Kidney epithelial cell (primary cell): ENCODE measurements at regions not wholly inside any gene's neighbourhood (a gene's known extent, or its start where the extent isn't known, plus 50 kb on each side); places are given as distances from the start of the nearest gene placed in this dataset.

ENCODE experiments used
- DNase-seq: peaks from one replicate; pipeline ENCODE4 v3.0.0-alpha.2; 2010; ENCODE audit warnings: low read depth
- H3K27me3 ChIP-seq: 2 replicates; pipeline ENCODE4 v1.6.0; 2011; ENCODE audit warnings: low read length; ENCODE audit not compliant: control insufficient read depth, insufficient read depth
- H3K36me3 ChIP-seq: 2 replicates; pipeline ENCODE4 v1.5.1; 2011; ENCODE audit warnings: low read length; ENCODE audit not compliant: control insufficient read depth, insufficient read depth
- H3K4me3 ChIP-seq: 2 replicates; pipeline ENCODE4 v1.5.1; 2011; ENCODE audit warnings: low read depth, mild to moderate bottlenecking, control low read depth, low read length
- CTCF ChIP-seq: IDR thresholded peaks from 2 replicates; pipeline ENCODE4 v1.5.1; 2011; ENCODE audit warnings: mild to moderate bottlenecking, moderate library complexity, low read length, control low read depth, inconsistent platforms; ENCODE audit not compliant: insufficient read depth, poor library complexity, severe bottlenecking

- no peak overlapping the region for H3K4me3 ChIP-seq
These were observed 252.3 kb upstream of the ZIC3 start for GRCh38 chrX:137313627-137314026.

GRCh38 chrX:137305404-137305803, 260.5 kb upstream of the ZIC3 start:
- no peak for TF ChIP-seq CTCF
- H3K36me3 ChIP-seq: no peaks in the 10 kb centered on the region
- no peak for DNase-seq
- H3K27me3 ChIP-seq: no peaks in the 10 kb centered on the region
- no peak overlapping the region for H3K4me3 ChIP-seq

More at GRCh38 chrX:137313627-137314026, 252.3 kb upstream of the ZIC3 start:
- Histone ChIP-seq H3K36me3 (no peaks in the 10 kb centered on the region), H3K27me3 (no peaks in the 10 kb centered on the region)
- no peak for TF ChIP-seq CTCF
- no peak for DNase-seq

GRCh38 chrX:137297167-137297566, 263.4 kb upstream of the GPR101 start:
- Histone ChIP-seq H3K27me3 (no peaks in the 10 kb centered on the region), H3K4me3 (no peak overlapping the region), H3K36me3 (no peaks in the 10 kb centered on the region)
- TF ChIP-seq CTCF: no peak
- no peak for DNase-seq

- Histone ChIP-seq H3K27me3 (no peaks in the 10 kb centered on the region), H3K4me3 (no peak overlapping the region), H3K36me3 (no peaks in the 10 kb centered on the region)
- TF ChIP-seq CTCF: no peak
- no peak for DNase-seq
These were observed 256.2 kb upstream of the GPR101 start for GRCh38 chrX:137290011-137290410.

DNA sequence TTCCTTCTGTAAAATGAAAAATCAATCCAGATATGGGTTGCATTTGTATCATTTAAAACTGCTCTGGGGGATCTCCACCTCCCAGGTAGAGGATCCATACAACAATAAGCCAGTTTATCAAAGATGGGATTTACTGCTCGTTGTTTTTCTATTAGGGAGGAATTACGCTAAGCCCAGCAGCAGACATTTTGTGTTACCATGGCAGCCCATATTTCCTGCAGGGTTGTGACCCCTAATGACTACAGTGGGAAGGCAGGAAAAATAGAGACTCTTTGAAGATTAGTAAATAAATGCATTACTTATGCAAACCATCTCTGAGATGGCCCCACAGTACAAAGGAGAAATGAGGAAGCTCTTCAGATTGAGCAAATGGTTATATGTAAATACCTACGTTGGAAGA, 253.4 kb upstream of the GPR101 start:
- TF ChIP-seq CTCF: no peak
- DNase-seq: no peak
- H3K4me3 ChIP-seq: no peak overlapping the region
- H3K27me3 ChIP-seq: no peaks in the 10 kb centered on the region
- H3K36me3 ChIP-seq: no peaks in the 10 kb centered on the region

- TF ChIP-seq CTCF: no peak
- no peaks in the 10 kb centered on the region for H3K36me3 ChIP-seq
- no peak overlapping the region for H3K4me3 ChIP-seq
- no peak for DNase-seq
- H3K27me3 ChIP-seq: no peaks in the 10 kb centered on the region
These were observed 252.6 kb upstream of the GPR101 start for GRCh38 chrX:137286423-137286822.
